ENCODE measurements at regions not wholly inside any gene's neighbourhood (a gene's known extent, or its start where the extent isn't known, plus 50 kb on each side); places are given as distances from the start of the nearest gene placed in this dataset.

DNA sequence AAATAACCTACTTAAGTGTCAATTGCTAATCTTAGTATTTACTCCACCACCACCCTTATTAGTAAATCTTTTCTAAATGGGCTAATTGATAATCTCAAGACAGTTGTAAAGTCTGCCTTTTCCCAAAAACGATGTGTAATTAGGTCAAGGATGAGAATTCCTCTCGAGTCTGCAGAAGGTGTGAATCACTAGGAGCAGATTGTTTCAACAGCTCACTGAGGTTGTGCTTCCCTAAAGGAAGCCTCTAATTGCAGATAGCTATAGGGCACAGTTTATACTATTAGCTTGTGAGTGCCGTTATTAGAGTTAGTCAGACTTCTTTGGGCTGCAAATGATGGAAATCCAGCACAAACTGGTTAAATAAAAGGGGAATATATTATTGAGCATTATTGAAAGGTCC is 84.9 kb downstream of the C11orf91 start:
- DNase-seq (ENCODE audit: low spot score): no peak

DNA sequence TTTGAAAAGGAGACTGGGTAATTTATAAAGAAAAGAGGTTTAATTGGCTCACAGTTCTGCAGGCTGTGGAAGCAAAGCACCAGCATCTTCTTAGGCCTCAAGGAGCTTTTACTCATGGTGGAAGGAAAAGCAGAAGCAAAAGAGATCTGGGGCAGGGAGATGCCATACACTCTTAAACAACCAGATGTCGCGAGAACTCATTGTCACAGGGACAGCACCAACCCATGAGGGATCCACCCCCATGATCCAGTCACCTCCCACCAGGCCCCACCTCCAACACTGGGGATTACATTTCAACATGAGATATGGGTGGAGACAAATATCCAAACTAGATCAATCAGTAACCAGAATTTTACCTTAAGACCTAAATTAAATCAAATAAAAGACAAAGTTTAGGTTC is 87.2 kb downstream of the C11orf91 start:
- no peak for DNase-seq (ENCODE audit: low spot score)

DNA sequence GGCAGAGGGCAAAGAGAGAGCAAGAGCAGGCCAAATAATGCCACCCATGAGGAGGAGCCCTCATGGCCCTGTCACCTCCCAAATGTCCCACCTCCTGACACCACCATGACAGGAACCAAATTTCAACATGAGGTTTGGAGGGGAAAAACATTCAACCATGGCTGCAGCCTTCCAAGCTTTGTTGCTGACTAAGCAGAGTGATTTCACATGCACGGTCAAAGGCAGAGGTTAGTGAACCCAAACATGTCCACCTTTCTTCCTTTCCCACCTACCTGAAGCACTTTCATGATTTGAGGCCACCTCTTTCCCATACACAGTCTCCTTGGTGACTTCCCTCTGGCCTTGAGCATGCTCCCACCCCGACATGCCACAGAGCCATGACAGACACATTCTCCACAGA is 89.7 kb downstream of the C11orf91 start:
- no peak for DNase-seq (ENCODE audit: low spot score)

DNA sequence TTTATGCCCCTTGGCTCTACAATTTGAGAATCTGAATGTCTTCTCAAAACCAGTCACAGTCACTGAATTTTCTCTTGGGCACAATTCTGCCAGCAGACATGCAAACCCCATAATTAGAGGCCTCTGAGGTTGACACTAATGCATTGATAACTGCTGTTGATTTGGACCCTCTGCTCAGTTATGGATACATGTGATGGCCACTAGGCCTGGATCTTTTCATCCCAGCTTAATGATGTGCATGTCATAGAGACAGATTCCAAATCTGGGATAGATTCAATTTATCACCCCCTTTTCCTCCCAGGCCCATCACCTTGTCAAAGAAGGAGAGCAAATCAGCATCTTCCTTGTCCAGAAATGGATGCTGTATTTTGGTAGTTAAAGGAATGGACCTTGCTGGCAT is 92.2 kb downstream of the C11orf91 start:
- DNase-seq (ENCODE audit: low spot score): no peak

DNA sequence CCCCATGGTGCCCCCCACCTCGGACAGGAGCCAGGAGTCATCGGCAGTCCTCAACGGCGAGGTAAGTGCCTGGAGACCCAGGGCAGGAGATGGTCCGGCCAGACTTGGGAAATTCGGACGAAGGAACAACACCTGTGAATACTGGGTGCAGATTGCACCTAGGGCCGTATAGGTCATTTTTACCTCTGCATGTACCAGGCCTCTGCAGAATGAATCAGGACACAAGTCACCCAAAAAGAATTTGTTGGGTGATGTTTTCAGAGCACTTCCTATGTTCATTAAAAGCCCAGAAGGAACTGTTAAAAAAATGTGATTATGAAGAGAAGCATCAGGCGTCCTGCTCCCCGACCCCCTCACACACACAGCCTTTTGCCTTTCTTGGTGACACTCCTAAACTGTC is 93.9 kb downstream of the C11orf91 start:
- DNase-seq (ENCODE audit: low spot score): no peak

DNA sequence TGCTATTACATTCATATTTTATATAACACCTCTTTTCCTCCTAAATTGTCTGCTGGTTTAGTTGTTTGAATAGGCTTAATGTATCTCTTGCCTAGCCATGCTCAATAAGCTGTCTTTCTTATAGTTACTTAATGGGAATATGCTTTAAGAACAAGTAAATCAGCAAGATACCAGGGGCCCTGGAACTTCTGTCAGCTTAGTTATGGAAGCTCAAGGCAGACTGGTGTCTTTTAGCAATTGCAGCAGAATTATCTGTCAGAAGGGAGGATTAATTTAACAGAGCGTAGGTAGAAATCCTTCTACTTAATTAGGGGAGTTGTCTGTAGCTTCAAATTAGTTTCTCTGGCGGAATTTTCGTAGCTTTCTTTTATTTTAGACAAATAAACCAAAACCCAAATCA is 94.9 kb downstream of the C11orf91 start:
- no peak for DNase-seq (ENCODE audit: low spot score)

DNA sequence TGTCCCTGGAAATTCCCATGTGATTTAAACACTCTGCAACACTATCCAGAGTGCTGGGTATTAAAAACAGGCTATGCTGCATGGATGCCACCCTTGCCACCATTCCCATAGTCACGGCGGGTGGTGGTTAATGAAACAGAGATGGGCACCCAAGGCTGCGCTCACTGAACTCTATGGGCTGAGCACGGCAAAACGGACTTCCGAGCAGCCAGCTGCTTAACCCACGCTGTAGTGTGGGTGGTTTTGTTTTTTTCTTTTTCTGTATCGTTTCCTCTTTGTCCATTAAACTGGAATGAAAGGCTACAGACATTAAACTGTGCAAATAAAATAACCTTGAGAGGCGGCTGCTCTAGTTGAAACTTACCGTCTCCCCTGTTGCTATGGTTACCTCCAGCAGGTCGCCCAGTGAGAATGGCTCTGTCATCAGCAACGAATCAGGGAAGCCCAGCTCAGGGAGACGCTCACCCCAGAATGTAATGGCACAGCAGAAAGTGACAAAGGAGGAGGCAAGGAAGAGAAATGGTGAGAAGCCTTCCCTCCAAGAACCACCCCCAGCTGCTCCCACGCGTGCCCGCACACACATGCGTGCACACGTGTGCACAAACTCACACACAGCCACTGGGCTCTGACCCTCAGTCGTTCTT is 102.1 kb downstream of the C11orf91 start:
- DNase-seq (ENCODE audit: low spot score): no peak

DNA sequence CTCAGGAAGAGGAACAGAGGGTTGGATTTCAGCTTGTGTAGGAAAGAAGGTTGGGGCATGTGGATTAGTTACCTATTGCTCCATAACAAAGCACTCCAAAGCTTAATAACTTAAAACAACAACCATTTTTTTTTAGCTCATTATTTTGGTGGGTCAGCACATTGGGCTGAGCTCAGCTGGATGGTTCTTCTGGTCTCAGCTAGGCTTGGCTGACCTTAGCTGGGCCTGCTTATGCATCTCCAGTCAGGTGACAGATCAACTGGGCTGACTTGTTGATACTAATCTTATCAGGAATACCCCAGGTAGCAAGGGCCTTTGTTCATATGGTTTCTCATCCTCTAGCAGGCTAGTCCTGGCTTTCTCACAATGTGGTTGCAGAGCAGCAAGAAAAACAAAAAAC is 106.4 kb downstream of the C11orf91 start:
- no peak for DNase-seq (ENCODE audit: low spot score)

DNA sequence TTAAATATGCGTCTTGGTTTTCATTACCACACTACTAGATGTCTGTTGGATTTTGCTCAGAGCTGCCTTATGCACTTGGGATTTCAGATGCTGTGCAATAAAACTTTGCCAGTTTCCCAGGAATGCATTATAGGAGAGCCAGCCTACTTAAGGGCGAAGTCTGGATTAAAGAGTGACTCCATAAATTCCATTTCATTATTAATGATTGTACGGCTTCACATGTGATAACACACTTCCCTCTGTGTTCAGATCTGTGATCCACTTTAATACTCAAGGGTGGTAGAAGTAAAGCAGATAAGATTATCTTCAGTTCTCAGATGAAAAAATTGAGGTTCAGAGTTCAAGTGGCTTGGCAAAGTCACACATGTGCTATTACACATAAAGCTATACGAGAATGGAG is 110.2 kb downstream of the C11orf91 start:
- DNase-seq (ENCODE audit: low spot score): no peak

DNA sequence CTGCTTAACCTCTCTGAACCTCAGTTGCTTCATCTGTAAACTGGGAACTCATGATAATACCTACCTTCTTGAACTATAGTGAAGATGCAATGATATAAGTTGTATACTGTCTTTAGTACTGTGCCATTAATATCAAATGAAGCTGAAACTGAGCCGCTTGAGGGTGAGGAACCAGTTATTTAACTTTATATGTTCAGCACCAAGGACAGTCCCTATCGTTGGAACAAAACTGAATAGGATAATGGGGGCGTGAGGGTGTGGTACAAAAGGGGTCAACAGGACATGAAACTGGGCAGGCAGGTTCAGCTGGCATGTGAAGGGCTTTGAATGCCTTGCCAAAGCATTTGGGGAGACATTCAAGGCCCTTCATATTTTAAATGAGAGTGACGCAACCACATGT is 112.6 kb downstream of the C11orf91 start:
- no peak for DNase-seq (ENCODE audit: low spot score)

DNA sequence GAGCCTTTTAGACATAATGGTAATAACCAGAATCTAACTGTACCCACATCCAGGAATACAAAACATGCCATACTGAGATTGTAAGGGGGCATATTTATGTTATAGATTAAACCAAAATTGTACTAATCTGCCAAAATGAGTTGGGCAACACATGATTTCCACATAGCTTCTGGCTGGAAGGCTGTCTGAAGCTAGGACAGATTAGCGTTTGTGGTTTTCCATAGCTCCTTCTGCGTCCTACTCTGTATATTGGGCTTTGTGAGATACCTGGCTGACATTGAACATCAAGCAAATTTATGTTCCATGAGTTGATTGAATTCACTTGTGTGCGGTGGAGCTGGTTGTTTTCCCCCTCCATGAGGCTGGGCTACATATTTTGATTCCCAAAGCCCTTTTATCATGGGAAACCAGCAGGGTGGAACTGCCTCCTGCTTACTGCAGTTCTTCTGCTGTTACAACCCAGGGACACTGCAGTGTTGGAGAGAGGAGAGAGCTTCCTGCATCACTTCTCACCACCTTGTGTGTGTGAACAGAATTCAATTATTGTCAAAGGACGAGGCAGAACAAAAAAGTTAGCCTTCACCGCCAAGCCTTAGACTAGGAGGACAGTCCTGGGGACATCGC is 114.9 kb downstream of the C11orf91 start:
- no peak for DNase-seq (ENCODE audit: low spot score)

DNA sequence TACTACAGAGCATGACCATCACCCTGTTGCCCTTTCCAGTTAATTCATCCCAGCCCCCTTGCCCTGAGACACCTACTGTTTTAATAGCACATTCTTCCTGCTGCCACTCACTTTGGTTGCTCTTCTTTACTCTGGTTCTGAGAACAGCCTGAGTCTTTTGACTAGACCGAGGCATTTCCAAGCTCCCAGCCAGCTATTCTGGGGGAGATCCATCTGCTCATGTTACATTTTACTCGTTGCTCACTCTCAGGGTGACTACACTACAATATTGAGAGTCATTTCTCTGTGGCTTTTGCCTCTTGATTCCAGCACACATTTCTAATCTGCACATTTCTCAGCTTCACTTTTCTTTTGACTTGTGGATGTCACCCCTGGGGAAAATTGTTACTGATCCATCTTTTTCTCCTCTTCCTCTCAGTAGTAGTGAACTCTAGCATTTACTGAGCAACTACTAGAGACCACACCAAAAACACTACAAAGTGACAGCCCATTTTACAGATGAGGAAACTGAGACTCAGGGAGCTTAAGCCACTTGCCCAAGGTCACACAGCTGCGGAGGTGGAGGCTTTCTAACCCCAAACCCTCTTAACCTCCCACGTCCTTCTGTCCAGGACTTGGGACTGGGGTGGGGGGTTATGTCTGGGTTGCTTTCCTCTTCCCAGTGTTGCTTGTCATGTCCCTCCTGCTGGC is 117.8 kb downstream of the C11orf91 start:
- DNase-seq (ENCODE audit: low spot score): no peak

DNA sequence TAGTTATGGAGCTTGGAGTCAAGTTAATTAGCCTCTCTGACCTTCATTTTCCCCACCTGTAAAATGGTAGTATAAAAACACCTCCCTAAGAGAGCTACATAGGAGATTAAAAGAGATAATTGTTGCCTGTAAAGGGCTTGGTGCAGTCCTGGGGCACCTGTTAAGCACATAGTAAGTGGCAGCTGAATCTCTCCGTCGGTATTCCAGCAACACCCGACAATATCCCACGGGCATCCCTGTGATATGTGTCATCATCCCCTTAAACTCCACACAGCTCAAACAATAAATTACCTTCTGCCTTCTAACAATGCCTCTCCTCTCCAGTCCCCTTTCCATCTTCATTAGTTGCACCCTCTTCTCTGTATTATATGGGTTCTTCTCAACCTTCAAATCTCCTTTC is 121.5 kb downstream of the C11orf91 start:
- no peak for DNase-seq (ENCODE audit: low spot score)

DNA sequence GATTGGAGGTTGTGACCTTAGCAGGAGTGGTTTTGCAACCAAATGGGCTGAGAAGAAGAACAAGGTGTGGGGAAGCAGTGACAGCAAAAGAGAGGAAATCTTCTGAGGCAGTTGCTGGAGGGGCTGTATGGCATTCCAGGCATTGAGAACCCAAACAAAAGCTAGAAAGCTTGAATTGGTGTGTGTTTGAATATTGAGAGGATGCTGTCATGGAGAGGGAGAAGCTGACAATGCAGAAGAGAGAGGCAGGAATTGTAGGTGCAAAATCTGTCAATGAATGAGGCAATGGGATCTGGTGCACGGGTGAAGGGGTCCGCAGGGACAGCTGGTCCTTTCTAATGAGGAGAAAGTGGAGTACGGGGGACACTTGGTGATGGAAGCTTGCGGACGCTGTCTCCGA is 123.4 kb downstream of the C11orf91 start:
- no peak for DNase-seq (ENCODE audit: low spot score)

DNA sequence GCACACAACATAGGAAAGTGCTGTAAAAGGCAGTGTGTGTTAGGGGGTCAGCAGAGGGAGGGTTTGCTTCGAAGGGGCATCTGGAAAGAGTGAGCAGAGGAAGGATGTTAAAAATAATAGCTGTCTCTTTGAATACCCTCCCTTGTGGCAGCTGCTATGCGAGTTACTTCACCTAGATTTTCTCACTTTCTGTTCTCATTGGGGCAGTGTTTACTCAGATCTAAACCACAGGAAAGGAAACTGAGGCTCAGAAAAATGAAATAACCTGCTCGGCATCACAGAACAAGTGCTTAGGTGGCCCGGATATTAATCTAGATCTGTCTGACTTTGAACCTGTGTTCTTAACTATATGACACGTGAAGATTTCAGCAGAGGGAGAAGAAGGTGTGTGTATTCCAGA is 125.3 kb downstream of the C11orf91 start:
- no peak for DNase-seq (ENCODE audit: low spot score)

DNA sequence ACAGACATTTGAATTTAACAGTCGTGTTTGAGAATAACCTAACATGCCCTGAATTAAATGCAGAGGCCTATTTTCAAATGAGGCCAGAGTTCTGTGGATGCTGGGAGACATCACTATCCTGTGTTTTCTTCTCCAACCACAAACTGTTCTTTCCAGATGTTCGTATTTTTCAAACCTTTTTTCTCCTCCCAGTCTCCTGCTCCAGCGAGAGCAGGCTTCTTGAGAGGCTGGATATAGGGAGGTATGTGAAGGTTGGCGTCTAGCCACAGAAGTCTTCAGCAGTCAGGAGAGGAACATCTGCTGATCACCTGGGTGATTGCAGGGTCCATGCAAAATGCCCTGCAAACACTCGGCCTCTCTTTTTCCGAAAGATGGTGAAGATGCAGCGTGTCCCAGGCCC is 126.3 kb downstream of the C11orf91 start:
- DNase-seq (ENCODE audit: low spot score): no peak

DNA sequence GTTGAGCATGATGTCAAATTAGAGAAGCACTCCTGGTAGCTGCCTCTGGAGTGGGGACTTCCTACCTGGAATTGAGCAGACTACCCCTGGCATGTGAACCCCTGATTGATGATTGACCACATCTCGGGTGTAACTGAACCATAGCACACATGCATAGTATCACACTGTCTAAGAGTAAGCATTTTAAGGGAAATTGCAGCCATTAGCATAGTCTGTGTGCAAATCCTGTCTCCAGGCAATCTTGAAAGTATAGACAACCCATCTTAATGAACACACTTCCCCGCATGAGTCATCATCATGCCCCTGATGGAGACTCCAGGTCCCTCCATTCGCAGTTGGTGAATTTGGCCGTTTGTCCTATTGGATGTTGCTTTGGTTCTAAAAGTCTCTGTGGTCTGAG is 131.3 kb downstream of the C11orf91 start:
- no peak for DNase-seq (ENCODE audit: low spot score)

DNA sequence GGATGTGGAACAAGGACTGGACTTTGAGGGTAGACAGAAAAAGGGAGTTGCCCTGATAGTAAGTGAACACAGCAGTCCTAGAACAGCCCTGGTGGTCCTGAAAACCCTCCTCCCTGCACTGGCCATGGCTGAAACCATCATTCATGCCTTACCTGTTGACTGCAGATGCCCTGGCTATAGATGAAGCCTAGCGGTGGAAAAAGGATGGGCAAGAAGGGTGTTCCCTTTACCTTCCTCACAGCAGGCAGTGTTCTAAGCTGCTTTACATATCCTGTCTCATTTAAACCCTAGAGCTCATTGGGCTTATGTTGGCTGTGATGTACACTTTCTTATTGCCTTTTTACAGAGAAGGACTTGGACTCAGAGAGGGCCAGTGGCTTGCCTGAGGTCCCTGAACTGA is 133.6 kb downstream of the C11orf91 start:
- DNase-seq (ENCODE audit: low spot score): no peak

DNA sequence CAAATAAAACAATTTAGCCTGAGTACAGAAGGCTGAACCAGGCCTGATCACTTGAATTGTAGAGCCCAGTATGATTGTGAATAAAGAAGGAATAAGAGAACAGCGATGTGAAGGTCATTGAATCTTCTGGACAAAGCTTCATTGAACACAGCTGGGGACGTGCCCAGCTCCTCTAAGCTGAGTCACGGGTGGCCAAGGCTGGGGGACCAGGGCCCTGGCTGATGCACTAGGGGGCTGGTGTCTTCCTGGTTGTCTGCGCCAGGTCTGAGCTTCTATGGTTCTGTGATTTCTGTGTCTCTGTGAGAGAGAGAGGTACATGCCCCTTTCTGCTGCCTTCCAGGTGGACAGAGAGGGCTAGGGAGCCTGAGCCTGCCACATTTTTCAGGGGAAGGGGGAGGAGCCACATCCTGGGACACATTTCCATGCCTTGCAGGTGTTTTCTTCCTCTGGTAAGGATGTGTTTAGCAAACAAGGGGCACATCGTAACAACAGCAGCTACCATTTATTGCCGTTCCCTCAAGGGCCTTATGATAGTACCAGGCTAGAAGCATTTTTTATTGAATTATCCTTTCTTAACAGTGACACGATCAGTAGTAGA is 135.7 kb downstream of the C11orf91 start:
- no peak for DNase-seq (ENCODE audit: low spot score)

DNA sequence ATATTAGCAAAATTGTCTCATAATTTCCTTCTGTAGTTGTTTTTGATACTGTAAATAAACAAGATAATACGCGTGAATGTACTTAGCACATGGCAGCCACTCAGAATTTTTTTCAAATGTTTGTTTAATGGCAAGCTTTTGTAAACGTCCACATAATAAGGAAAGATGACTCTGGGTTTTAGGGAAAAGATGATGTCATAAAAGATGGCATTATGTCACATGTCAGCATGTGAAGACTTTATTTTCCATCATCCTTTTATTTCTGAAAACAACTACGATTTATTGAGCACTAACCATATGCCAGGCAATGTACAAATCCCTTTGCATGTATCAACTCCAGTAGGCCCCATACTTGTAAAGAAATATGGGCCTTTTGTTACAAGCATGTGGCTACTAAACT is 139.9 kb downstream of the C11orf91 start:
- no peak for DNase-seq (ENCODE audit: low spot score)

DNA sequence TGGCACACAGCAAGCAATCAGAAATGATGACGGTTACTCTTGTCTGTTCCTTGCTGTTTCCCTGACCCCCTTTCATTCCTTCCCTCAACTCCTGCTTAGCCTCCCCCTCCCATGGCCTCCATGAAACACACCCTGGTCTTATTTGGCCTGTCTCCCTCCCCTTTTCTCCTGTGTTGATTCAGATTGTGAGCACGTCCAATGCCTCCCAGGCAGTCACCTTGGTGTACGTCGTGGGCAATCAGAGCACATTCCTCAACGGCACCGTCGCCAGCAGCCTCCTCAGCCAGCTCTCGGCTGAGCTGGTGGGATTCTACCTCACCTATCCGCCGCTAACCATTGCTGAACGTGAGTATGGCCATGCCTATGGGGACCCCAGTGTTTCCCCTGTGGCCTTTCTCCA is 141.1 kb downstream of the C11orf91 start:
- DNase-seq (ENCODE audit: low spot score): no peak

DNA sequence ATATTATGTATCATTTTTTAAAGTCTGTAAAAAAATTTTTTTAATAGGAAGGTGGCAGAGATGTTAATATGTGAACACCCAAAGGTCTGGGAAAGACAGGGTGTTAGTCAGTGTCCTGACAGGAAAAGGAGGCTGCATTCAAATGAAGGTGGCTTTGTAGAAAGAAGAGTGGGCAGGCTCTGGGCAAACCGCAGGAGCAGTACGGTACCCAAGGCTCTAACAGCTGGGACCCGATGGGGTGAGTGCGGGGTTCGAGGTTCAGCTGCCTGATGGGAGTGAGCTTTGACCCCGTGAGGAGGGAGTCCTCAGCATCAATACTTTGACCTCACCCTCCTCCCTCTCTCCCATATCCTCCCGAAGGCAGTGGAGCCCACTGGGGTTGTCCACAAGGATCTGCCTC is 142.5 kb downstream of the C11orf91 start:
- DNase-seq (ENCODE audit: low spot score): no peak

DNA sequence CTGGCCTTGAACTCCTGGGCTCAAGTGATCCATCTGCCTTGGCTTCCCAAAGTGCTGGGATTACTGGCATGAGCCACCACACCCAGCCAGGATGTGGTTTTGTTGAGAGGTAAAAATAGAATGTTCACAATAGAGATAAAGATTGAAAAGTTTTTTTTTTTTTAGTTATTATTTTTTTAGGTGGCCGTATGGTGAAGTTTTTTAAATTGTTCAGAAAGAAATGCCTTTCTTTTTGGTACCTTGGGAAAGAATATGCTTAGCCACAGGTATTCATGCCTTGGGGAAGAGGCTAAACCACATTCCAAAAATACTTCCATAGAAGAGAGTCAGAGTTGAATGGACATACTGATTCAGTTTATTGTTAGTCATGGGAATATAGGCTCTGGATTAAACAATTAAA is 143.4 kb downstream of the C11orf91 start:
- DNase-seq (ENCODE audit: low spot score): peak; percentile 42
